Neuronal stem cell (in vitro differentiated cells): ENCODE measurements at regions not wholly inside any gene's neighbourhood (a gene's known extent, or its start where the extent isn't known, plus 50 kb on each side); places are given as distances from the start of the nearest gene placed in this dataset.

ENCODE experiments used
- DNase-seq: peaks from one replicate; pipeline ENCODE4 v3.0.0-alpha.2; 2013; ENCODE audit warnings: low spot score
- H2AFZ ChIP-seq: one replicate; pipeline ENCODE4 v1.6.1; 2013; ENCODE audit warnings: mild to moderate bottlenecking, low read length, inconsistent platforms
- H2AK5ac ChIP-seq: 2 replicates; pipeline ENCODE4 v1.6.1; 2013; ENCODE audit warnings: low read depth, mild to moderate bottlenecking, inconsistent platforms, low read length, moderate library complexity, mixed read lengths
- H2BK120ac ChIP-seq: 2 replicates; pipeline ENCODE4 v1.6.1; 2013; ENCODE audit warnings: low read depth, mild to moderate bottlenecking, inconsistent platforms, low read length, moderate library complexity, mixed read lengths
- H2BK12ac ChIP-seq: one replicate; pipeline ENCODE4 v1.6.1; 2013; ENCODE audit warnings: low read length, inconsistent platforms
- H2BK15ac ChIP-seq: 2 replicates; pipeline ENCODE4 v1.6.1; 2013; ENCODE audit warnings: mild to moderate bottlenecking, low read length, inconsistent platforms, mixed read lengths
- H2BK5ac ChIP-seq: one replicate; pipeline ENCODE4 v1.6.1; 2013; ENCODE audit warnings: inconsistent platforms, mild to moderate bottlenecking, low read length, moderate library complexity
- H3K14ac ChIP-seq: one replicate; pipeline ENCODE4 v1.6.1; 2013; ENCODE audit warnings: low read length, inconsistent platforms
- H3K18ac ChIP-seq: 2 replicates; pipeline ENCODE4 v1.6.1; 2013; ENCODE audit warnings: low read length, inconsistent platforms
- H3K23ac ChIP-seq: 2 replicates; pipeline ENCODE4 v1.6.1; 2013; ENCODE audit warnings: low read depth, mild to moderate bottlenecking, mixed read lengths, low read length, inconsistent platforms; ENCODE audit not compliant: poor library complexity
- H3K27ac ChIP-seq: replicated peaks from 3 replicates; pipeline ENCODE4 v1.5.1; 2013; ENCODE audit warnings: low read length, inconsistent platforms
- H3K27me3 ChIP-seq, 3 experiments: 2 replicates each; pipeline ENCODE4 v1.6.1; 2013; ENCODE audit warnings: low read length in 3 of 3, mild to moderate bottlenecking in 2 of 3, inconsistent platforms in 1 of 3, low read depth in 1 of 3, mixed read lengths in 1 of 3, moderate library complexity in 1 of 3; ENCODE audit not compliant: control insufficient read depth in 3 of 3, insufficient read depth in 3 of 3
- H3K36me3 ChIP-seq, 2 donors: replicated peaks in 1 of 2; 2 replicates each; pipeline ENCODE4 v1.6.1; 2013; ENCODE audit warnings: low read length in 2 of 2; ENCODE audit not compliant: control insufficient read depth in 2 of 2, insufficient read depth in 2 of 2
- H3K4ac ChIP-seq: 2 replicates; pipeline ENCODE4 v1.6.1; 2013; ENCODE audit warnings: inconsistent platforms, mild to moderate bottlenecking, low read length, moderate library complexity
- H3K4me1 ChIP-seq, 2 donors: 1 replicate in 1 of 2; 2 replicates in 1 of 2; pipeline ENCODE4 v1.6.1; 2013; ENCODE audit warnings: low read length in 2 of 2, low read depth in 1 of 2; ENCODE audit not compliant: control insufficient read depth in 2 of 2, insufficient read depth in 1 of 2
- H3K4me2 ChIP-seq: one replicate; pipeline ENCODE4 v1.6.1; 2013; ENCODE audit warnings: mild to moderate bottlenecking, low read length, inconsistent platforms; ENCODE audit not compliant: insufficient read depth, poor library complexity, severe bottlenecking
- H3K4me3 ChIP-seq, 2 donors: 2 replicates each; pipeline ENCODE4 v1.5.1; 2013; ENCODE audit warnings: low read length in 2 of 2, mild to moderate bottlenecking in 2 of 2, inconsistent platforms in 1 of 2, moderate library complexity in 1 of 2
- H3K79me1 ChIP-seq: one replicate; pipeline ENCODE4 v1.6.1; 2013; ENCODE audit warnings: low read depth, mild to moderate bottlenecking, inconsistent platforms, low read length, moderate library complexity
- H3K9ac ChIP-seq: one replicate; pipeline ENCODE4 v1.6.1; 2013; ENCODE audit warnings: mild to moderate bottlenecking, low read depth, low read length, inconsistent platforms; ENCODE audit not compliant: poor library complexity
- H3K9me3 ChIP-seq, 2 donors: replicated peaks in 1 of 2; 2 replicates each; pipeline versions ENCODE3 to v1.6.1; 2013; ENCODE audit warnings: low read length in 2 of 2, mild to moderate bottlenecking in 2 of 2, inconsistent platforms in 1 of 2, low read depth in 1 of 2, mixed read lengths in 1 of 2, moderate library complexity in 1 of 2; ENCODE audit not compliant: control insufficient read depth in 2 of 2, insufficient read depth in 1 of 2
- H4K8ac ChIP-seq: one replicate; pipeline ENCODE4 v1.6.1; 2013; ENCODE audit warnings: low read depth, mild to moderate bottlenecking, inconsistent platforms, low read length, moderate library complexity
- H4K91ac ChIP-seq: one replicate; pipeline ENCODE4 v1.6.1; 2013; ENCODE audit warnings: low read length, low read depth, mild to moderate bottlenecking, inconsistent platforms; ENCODE audit not compliant: poor library complexity
- WGBS, 2 donors: extraction: QIAGEN DNeasy Blood & Tissue Kit; methylation state at CpG; one replicate each; pipeline ENCODE4 v1.1.7; 2013; ENCODE audit warnings: missing lambda C conversion rate in 2 of 2, mixed read lengths in 1 of 2; ENCODE audit not compliant: insufficient read length in 2 of 2, insufficient replicate concordance in 1 of 2; ENCODE audit errors: extremely low coverage in 2 of 2; 5-methylcytosine and 5-hydroxymethylcytosine counted together

DNA sequence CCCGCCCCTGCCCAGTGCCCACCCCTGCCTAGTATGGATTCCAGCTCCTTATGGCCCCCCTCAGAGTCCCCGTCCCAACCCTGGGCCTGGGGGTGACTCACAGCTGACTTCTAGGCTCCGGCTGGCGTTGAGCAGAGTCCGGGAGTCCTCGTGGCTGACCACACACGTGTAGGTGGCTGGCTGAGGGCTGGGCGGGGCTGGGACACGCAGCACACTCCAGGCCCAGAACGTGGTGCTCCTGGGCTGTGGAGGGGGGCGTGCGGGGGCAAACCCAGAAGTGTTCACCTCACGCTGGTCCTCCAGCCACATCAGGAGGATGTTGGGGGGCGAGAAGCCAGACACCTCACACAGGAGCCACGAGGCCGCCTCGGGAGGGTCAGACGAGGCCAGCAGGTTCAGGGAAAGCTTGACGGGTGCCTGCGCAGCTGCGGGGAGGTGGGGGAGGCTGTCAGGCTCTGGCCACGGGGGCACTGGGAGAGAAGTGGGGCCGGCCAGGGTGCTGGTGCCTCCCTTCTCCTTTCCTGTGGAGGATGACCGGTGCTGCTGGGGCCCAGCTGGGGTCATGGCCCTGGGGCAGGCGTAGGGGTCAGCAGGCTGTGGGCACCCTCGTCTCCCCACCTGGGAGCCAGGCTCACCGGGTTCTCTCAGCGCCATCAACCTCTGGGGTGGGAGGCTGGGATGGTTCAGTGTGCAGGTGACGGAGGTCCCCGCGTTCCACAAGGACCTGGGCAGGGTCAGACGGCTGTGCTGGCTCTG is 314.1 kb downstream of the TMEM121 start:
- H2AK5ac ChIP-seq, result no peak overlapping the region
- no peaks in the 10 kb centered on the region for H3K4me1 ChIP-seq
- no peak overlapping the region for H3K18ac ChIP-seq
- no peak overlapping the region for H4K91ac ChIP-seq
- DNase-seq, result no peak
- peak overlapping the region in 1 of 2 donors; percentile 36 for H3K4me3 ChIP-seq
- no peak overlapping the region for H3K4ac ChIP-seq
- H2BK15ac ChIP-seq, result no peak overlapping the region
- H3K4me2 ChIP-seq, result no peak overlapping the region
- H3K36me3 ChIP-seq, result no peaks in the 10 kb centered on the region
- peaks cover 0 to 60% (median 0%) of the 10 kb centered on the region in 3 experiments for H3K27me3 ChIP-seq
- peaks cover 0 to 80% of the 10 kb centered on the region in 2 donors for H3K9me3 ChIP-seq
- H2BK120ac ChIP-seq, result no peak overlapping the region
- H3K14ac ChIP-seq, result no peak overlapping the region
- H2BK12ac ChIP-seq, result no peak overlapping the region
- H2AFZ ChIP-seq, result no peak overlapping the region
- no peak overlapping the region for H2BK5ac ChIP-seq
- WGBS, 2 donors, result no CpG with 5 or more reads among the region's 32 CpGs
- H3K27ac ChIP-seq, result no peak overlapping the region
- H4K8ac ChIP-seq, result no peak overlapping the region
- H3K9ac ChIP-seq, result no peak overlapping the region
- H3K23ac ChIP-seq, result no peak overlapping the region
- H3K79me1 ChIP-seq, result no peaks in the 10 kb centered on the region

DNA sequence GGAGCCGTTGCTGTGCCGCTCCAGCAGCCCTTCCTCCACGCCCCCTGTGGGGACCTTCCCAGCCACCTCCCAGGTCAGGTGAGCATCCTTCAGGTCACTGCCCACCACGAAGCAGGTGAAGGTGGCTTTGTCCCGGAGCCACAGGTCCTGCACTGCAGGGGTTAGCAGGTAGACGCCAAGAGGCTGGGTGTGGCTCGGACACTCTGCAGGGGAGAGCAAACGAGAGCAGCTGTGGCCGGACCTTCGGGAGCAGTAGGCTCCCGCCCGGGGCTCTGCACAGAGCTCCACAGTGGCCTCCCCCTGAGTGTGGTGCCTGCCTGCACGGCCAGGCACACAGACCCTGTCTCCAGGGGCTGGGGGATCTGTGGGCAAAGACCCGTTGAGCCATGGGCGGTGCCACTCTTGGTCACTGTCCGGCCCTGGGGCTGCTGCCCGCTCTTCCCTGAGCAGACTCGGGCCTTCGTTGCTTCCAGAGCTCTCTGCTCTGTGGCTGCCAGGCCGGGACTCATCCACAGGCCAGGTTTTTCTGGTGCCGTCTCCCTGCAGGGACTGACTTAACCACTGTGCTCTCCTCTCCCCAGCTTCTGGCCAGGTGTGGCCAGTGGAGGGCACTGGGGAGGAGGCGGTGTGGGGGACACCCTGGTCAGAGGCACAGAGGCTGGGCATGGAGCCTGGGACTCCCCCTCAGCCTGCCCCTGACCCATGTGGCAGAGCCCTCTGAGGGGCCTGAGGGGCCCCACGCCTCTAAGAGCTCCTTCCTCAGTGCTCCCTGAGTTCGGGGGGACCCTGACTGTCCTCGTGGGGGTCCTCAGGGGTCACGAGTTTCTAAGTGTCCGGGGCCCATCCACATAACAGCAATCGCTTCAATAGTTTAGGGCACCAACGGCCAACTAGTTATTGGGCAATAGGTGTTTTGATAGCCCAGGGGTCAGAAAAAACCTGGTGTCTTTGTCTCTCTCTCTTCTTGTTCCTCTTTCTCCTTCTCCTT is 314.9 kb downstream of the TMEM121 start:
- Histone ChIP-seq H4K91ac (no peak overlapping the region), H3K4me2 (no peak overlapping the region), H3K27me3 (peaks cover 0 to 56% (median 0%) of the 10 kb centered on the region in 3 experiments), H3K14ac (no peak overlapping the region), H3K79me1 (no peaks in the 10 kb centered on the region), H3K4me3 (peak overlapping the region in 1 of 2 donors; percentile 36), H4K8ac (peak overlapping the region; percentile 17), H3K36me3 (no peaks in the 10 kb centered on the region), H2AFZ (no peak overlapping the region), H3K9me3 (peaks cover 0 to 84% of the 10 kb centered on the region in 2 donors), H2AK5ac (no peak overlapping the region), H2BK15ac (no peak overlapping the region), H3K18ac (no peak overlapping the region), H3K9ac (no peak overlapping the region), H2BK5ac (no peak overlapping the region), H2BK12ac (no peak overlapping the region), H3K4me1 (no peaks in the 10 kb centered on the region), H2BK120ac (no peak overlapping the region), H3K27ac (no peak overlapping the region), H3K4ac (no peak overlapping the region), H3K23ac (no peak overlapping the region)
- no peak for DNase-seq
- WGBS, 2 donors, result no CpG with 5 or more reads among the region's 29 CpGs

DNA sequence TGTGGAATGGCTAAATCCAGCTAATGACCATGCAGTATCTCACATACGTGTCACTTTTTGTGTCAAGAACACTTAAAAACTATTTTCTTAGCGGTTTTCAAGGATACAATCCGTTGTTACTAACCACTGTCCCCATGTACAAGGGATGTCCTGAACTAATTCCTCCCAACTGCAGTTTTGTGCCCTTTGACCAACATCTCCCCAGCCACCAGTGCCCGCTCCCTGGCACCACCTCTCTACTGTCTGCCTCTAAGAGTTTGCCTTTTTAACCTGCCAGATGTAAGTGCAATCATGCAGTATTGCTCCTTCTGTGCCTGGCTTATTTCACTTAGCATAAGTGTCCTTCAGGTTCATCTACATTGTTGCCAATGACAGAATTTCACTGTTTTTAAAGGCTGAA is 315.7 kb downstream of the TMEM121 start:
- DNase-seq, result no peak
- no CpG with 5 or more reads among the region's 4 CpGs for WGBS, 2 donors
- H4K8ac ChIP-seq, result no peak overlapping the region
- no peak overlapping the region for H2AK5ac ChIP-seq
- no peaks in the 10 kb centered on the region for H3K36me3 ChIP-seq
- H2BK120ac ChIP-seq, result no peak overlapping the region
- no peaks in the 10 kb centered on the region for H3K79me1 ChIP-seq
- no peak overlapping the region for H3K23ac ChIP-seq
- no peak overlapping the region for H2BK15ac ChIP-seq
- no peak overlapping the region for H3K4me3 ChIP-seq
- H3K9me3 ChIP-seq, result peaks cover 0 to 84% of the 10 kb centered on the region in 2 donors
- H3K18ac ChIP-seq, result no peak overlapping the region
- no peak overlapping the region for H3K27ac ChIP-seq
- H3K4me2 ChIP-seq, result no peak overlapping the region
- H3K9ac ChIP-seq, result no peak overlapping the region
- H3K4ac ChIP-seq, result no peak overlapping the region
- H3K14ac ChIP-seq, result no peak overlapping the region
- H2AFZ ChIP-seq, result no peak overlapping the region
- no peak overlapping the region for H4K91ac ChIP-seq
- no peak overlapping the region for H2BK5ac ChIP-seq
- H2BK12ac ChIP-seq, result no peak overlapping the region
- no peaks in the 10 kb centered on the region for H3K4me1 ChIP-seq
- H3K27me3 ChIP-seq, result peaks cover 0 to 52% (median 0%) of the 10 kb centered on the region in 3 experiments
